SU-DHL-6 (cell line): ENCODE measurements at regions not wholly inside any gene's neighbourhood (a gene's known extent, or its start where the extent isn't known, plus 50 kb on each side); places are given as distances from the start of the nearest gene placed in this dataset.

Experiments
- H2AFZ ChIP-seq: fragments of 200-600 bp; sonication (generic); 2 replicates; pipeline ENCODE4 v1.6.1; 2014; ENCODE audit warnings: low read depth, mild to moderate bottlenecking, moderate library complexity, mixed read lengths, antibody characterized with exemption, low read length; ENCODE audit not compliant: severe bottlenecking
- H3F3A ChIP-seq: fragments of 200-600 bp; shearing (Covaris generic); 2 replicates; pipeline ENCODE4 v1.6.0; 2016; ENCODE audit warnings: antibody characterized with exemption, mild to moderate bottlenecking; ENCODE audit not compliant: insufficient read depth
- H3K27ac ChIP-seq: fragments of 200-600 bp; sonication (generic); 2 replicates; pipeline ENCODE4 v1.5.1; 2016; ENCODE audit warnings: low read depth, mild to moderate bottlenecking, low read length, moderate library complexity, mixed read lengths
- H3K27me3 ChIP-seq: fragments of 200-600 bp; sonication (generic), shearing (Covaris generic); 2 replicates; pipeline ENCODE4 v1.6.0; 2014; ENCODE audit warnings: mild to moderate bottlenecking, low read length
- H3K36me3 ChIP-seq: fragments of 200-600 bp; sonication (generic); 2 replicates; pipeline ENCODE4 v1.6.1; 2014; ENCODE audit warnings: mild to moderate bottlenecking, low read length, mixed read lengths
- H3K4me2 ChIP-seq: fragments of 300-600, 200-600 bp; shearing (Covaris generic), sonication (generic); 2 replicates; pipeline ENCODE4 v1.6.0; 2014; ENCODE audit warnings: low read length, low read depth, mild to moderate bottlenecking; ENCODE audit not compliant: poor library complexity, severe bottlenecking
- H3K4me3 ChIP-seq: fragments of 200-600 bp; sonication (generic); 2 replicates; pipeline ENCODE4 v1.5.1; 2014; ENCODE audit warnings: antibody characterized with exemption, low read length, mild to moderate bottlenecking, mixed read lengths; ENCODE audit not compliant: insufficient read depth, poor library complexity, severe bottlenecking
- H3K79me2 ChIP-seq: fragments of 200-600 bp; sonication (generic); 2 replicates; pipeline ENCODE4 v1.6.1; 2014; ENCODE audit warnings: mild to moderate bottlenecking, low read length, moderate library complexity; ENCODE audit not compliant: insufficient read depth
- H3K9ac ChIP-seq: fragments of 200-600 bp; sonication (generic); 2 replicates; pipeline ENCODE4 v1.7.0; 2014; ENCODE audit warnings: mild to moderate bottlenecking, low read length
- H3K9me2 ChIP-seq: fragments of 200-600 bp; sonication (generic); replicated peaks from 2 replicates; pipeline ENCODE4 v1.6.1; 2014; ENCODE audit warnings: low read length; ENCODE audit not compliant: insufficient read depth
- H3K9me3 ChIP-seq: fragments of 200-600 bp; sonication (generic); 2 replicates; pipeline ENCODE4 v1.6.1; 2014; ENCODE audit warnings: low read length, mixed read lengths; ENCODE audit not compliant: insufficient read depth
- H4K20me1 ChIP-seq: fragments of 200-600 bp; sonication (generic); 2 replicates; pipeline ENCODE4 v1.6.1; 2014; ENCODE audit warnings: low read depth, mild to moderate bottlenecking, antibody characterized with exemption, low read length, moderate library complexity, mixed read lengths
- CTCF ChIP-seq: fragments of 200-600 bp; sonication (generic); IDR thresholded peaks from one replicate; pipeline ENCODE4 v1.5.1; 2017; ENCODE audit warnings: antibody characterized with exemption, mild to moderate bottlenecking, low read length, moderate library complexity; ENCODE audit not compliant: insufficient read depth, poor library complexity, severe bottlenecking
- EZH2phosphoT487 ChIP-seq: fragments of 200-600 bp; sonication (generic), shearing (Covaris generic); conservative IDR thresholded peaks from 2 replicates; pipeline ENCODE4 v1.6.1; 2018; ENCODE audit warnings: mild to moderate bottlenecking, antibody characterized with exemption, low read length, moderate library complexity, mixed read lengths

GRCh38 chr10:128571071-128571470 lies 444.8 kb upstream of the MKI67 start:
- TF ChIP-seq CTCF (no peak), EZH2phosphoT487 (no peak)
- Histone ChIP-seq H3K36me3 (no peaks in the 10 kb centered on the region), H3K9ac (no peak overlapping the region), H3K79me2 (no peaks in the 10 kb centered on the region), H3F3A (no peaks in the 10 kb centered on the region), H2AFZ (no peak overlapping the region), H3K4me2 (no peak overlapping the region), H3K27me3 (no peaks in the 10 kb centered on the region), H3K4me3 (no peak overlapping the region), H3K9me3 (no peaks in the 10 kb centered on the region), H3K9me2 (no peaks in the 10 kb centered on the region), H4K20me1 (no peaks in the 10 kb centered on the region), H3K27ac (no peak overlapping the region)

DNA sequence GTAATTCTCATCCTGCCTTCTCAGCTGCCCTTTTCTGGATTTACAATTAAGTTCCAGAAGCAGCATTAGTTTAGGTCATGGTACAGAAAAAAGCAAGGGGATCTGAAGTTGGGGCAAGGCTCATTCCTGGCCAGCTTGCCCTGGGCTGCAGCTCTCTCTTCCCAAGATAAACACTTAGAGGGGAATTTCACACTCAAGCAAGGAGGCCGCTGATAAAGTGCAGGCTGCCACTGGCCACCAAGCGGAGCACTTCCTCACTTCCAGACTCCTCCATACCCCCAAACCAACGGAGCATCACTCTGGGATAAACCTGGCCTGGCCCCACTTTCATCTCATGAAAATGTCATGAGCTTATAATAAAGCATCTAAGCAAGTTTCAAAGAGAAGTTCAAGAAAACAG lies 445.5 kb upstream of the MKI67 start:
- Histone ChIP-seq H3F3A (no peaks in the 10 kb centered on the region), H3K9ac (no peak overlapping the region), H3K4me3 (no peak overlapping the region), H3K36me3 (no peaks in the 10 kb centered on the region), H4K20me1 (no peaks in the 10 kb centered on the region), H3K9me3 (no peaks in the 10 kb centered on the region), H2AFZ (no peak overlapping the region), H3K27me3 (no peaks in the 10 kb centered on the region), H3K79me2 (no peaks in the 10 kb centered on the region), H3K4me2 (no peak overlapping the region), H3K27ac (no peak overlapping the region), H3K9me2 (no peaks in the 10 kb centered on the region)
- no peak for TF ChIP-seq EZH2phosphoT487
- no peak for TF ChIP-seq CTCF

GRCh38 chr10:128572696-128573095 lies 446.5 kb upstream of the MKI67 start:
- no peaks in the 10 kb centered on the region for H3K79me2 ChIP-seq
- H3K9ac ChIP-seq, result no peak overlapping the region
- H3K27ac ChIP-seq, result no peak overlapping the region
- H3F3A ChIP-seq, result no peaks in the 10 kb centered on the region
- no peak overlapping the region for H3K4me3 ChIP-seq
- no peaks in the 10 kb centered on the region for H4K20me1 ChIP-seq
- H2AFZ ChIP-seq, result no peak overlapping the region
- H3K9me2 ChIP-seq, result no peaks in the 10 kb centered on the region
- no peak for TF ChIP-seq EZH2phosphoT487
- no peak for TF ChIP-seq CTCF
- no peaks in the 10 kb centered on the region for H3K9me3 ChIP-seq
- no peaks in the 10 kb centered on the region for H3K27me3 ChIP-seq
- no peak overlapping the region for H3K4me2 ChIP-seq
- no peaks in the 10 kb centered on the region for H3K36me3 ChIP-seq
